Mesothelial cell of epicardium (in vitro differentiated cells): ENCODE measurements at regions not wholly inside any gene's neighbourhood (a gene's known extent, or its start where the extent isn't known, plus 50 kb on each side); places are given as distances from the start of the nearest gene placed in this dataset.

Experiments
- DNase-seq, 2 experiments: peaks; one replicate each; pipeline ENCODE4 v3.0.0; 2021; ENCODE audit warnings: low spot score in 2 of 2; ENCODE audit not compliant: unreplicated experiment in 2 of 2
- H3K27ac Mint-ChIP-seq: 2 replicates; pipeline ENCODE4 v1.8.0; 2021; ENCODE audit warnings: mixed read lengths
- H3K27me3 Mint-ChIP-seq: 2 replicates; pipeline ENCODE4 v1.8.0; 2021; ENCODE audit warnings: low read depth, mixed read lengths
- H3K36me3 Mint-ChIP-seq: 2 replicates; pipeline ENCODE4 v1.8.0; 2021; ENCODE audit warnings: mixed read lengths
- H3K4me1 Mint-ChIP-seq: 2 replicates; pipeline ENCODE4 v1.8.0; 2021; ENCODE audit warnings: mixed read lengths
- H3K4me3 Mint-ChIP-seq: 2 replicates; pipeline ENCODE4 v1.8.0; 2021; ENCODE audit warnings: mild to moderate bottlenecking, moderate library complexity, mixed read lengths
- H3K9me3 Mint-ChIP-seq: 2 replicates; pipeline ENCODE4 v1.8.0; 2021; ENCODE audit warnings: mixed read lengths
- CTCF ChIP-seq: fragments of 200-600 bp; sonication (generic); IDR thresholded peaks from one replicate; pipeline ENCODE4 v1.5.0; 2021; ENCODE audit warnings: antibody characterized with exemption; ENCODE audit not compliant: unreplicated experiment

- TF ChIP-seq CTCF = no peak
- H3K36me3 Mint-ChIP-seq = no peaks in the 10 kb centered on the region
Measured at GRCh38 chr18:76647322-76647721, 152.3 kb upstream of the ZNF516 start.

GRCh38 chr18:76644580-76644979 is 149.5 kb upstream of the ZNF516 start:
- no peaks in the 10 kb centered on the region for H3K36me3 Mint-ChIP-seq
- no peak overlapping the region for H3K27ac Mint-ChIP-seq
- H3K27me3 Mint-ChIP-seq = no peaks in the 10 kb centered on the region
- TF ChIP-seq CTCF = no peak
- no peaks in the 10 kb centered on the region for H3K4me1 Mint-ChIP-seq
- DNase-seq = no peak
- peaks cover 7% of the 10 kb centered on the region for H3K9me3 Mint-ChIP-seq
- no peak overlapping the region for H3K4me3 Mint-ChIP-seq

More at GRCh38 chr18:76647322-76647721, 152.3 kb upstream of the ZNF516 start:
- H3K9me3 Mint-ChIP-seq = peaks cover 8% of the 10 kb centered on the region
- no peak overlapping the region for H3K27ac Mint-ChIP-seq
- peaks cover 12% of the 10 kb centered on the region for H3K27me3 Mint-ChIP-seq
- H3K4me1 Mint-ChIP-seq = no peaks in the 10 kb centered on the region
- no peak overlapping the region for H3K4me3 Mint-ChIP-seq
- no peak for DNase-seq

- Mint-ChIP-seq H3K9me3 (peaks cover 7% of the 10 kb centered on the region), H3K27me3 (no peaks in the 10 kb centered on the region), H3K4me1 (no peaks in the 10 kb centered on the region), H3K4me3 (no peak overlapping the region), H3K36me3 (no peaks in the 10 kb centered on the region), H3K27ac (no peak overlapping the region)
- no peak for DNase-seq
- no peak for TF ChIP-seq CTCF
Measured at GRCh38 chr18:76643996-76644395, 149.0 kb upstream of the ZNF516 start.

GRCh38 chr18:76643199-76643598 is 148.2 kb upstream of the ZNF516 start:
- no peak for DNase-seq
- H3K4me1 Mint-ChIP-seq = no peaks in the 10 kb centered on the region
- H3K4me3 Mint-ChIP-seq = no peak overlapping the region
- H3K27ac Mint-ChIP-seq = no peak overlapping the region
- H3K36me3 Mint-ChIP-seq = no peaks in the 10 kb centered on the region
- no peak for TF ChIP-seq CTCF
- H3K27me3 Mint-ChIP-seq = no peaks in the 10 kb centered on the region
- H3K9me3 Mint-ChIP-seq = peaks cover 7% of the 10 kb centered on the region

- Mint-ChIP-seq H3K27me3 (peaks cover under 1% of the 10 kb centered on the region), H3K4me1 (no peaks in the 10 kb centered on the region), H3K27ac (no peak overlapping the region), H3K4me3 (no peak overlapping the region), H3K9me3 (peaks cover 7% of the 10 kb centered on the region), H3K36me3 (no peaks in the 10 kb centered on the region)
- DNase-seq = no peak
- no peak for TF ChIP-seq CTCF
Measured at GRCh38 chr18:76640438-76640837, 145.4 kb upstream of the ZNF516 start.

GRCh38 chr18:76634564-76634963 is 139.5 kb upstream of the ZNF516 start:
- peaks cover 20% of the 10 kb centered on the region for H3K9me3 Mint-ChIP-seq
- H3K4me3 Mint-ChIP-seq = no peak overlapping the region
- H3K27me3 Mint-ChIP-seq = peaks cover 2% of the 10 kb centered on the region
- no peaks in the 10 kb centered on the region for H3K36me3 Mint-ChIP-seq
- no peak for TF ChIP-seq CTCF
- DNase-seq = no peak
- H3K27ac Mint-ChIP-seq = no peak overlapping the region
- H3K4me1 Mint-ChIP-seq = no peaks in the 10 kb centered on the region
